ENCODE measurements at regions not wholly inside any gene's neighbourhood (a gene's known extent, or its start where the extent isn't known, plus 50 kb on each side); places are given as distances from the start of the nearest gene placed in this dataset.

DNA sequence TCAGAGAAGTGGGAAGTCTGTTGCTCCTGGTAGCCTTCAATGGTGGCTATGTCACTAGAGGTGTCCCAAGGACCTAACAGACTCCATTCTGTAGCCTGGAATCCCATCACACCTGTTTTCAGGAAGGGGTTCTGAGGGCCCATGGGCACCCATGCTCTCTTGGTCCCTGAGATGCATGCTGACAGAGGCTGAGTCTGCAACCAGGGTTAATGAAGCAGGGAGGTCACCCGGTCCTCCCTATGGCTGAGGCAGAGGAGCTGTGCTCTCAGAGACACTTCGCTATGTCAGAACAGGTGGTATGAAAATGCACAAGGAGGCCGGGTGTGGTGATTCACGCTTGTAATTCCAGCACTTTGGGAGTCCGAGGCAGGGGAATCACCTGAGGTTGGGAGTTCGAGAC is 452.1 kb downstream of the TCERG1L start:
- Histone ChIP-seq H3K9me2 (ENCODE audit: insufficient read depth, low read length) (no peaks in the 10 kb centered on the region), H3K4me2 (ENCODE audit: low read length) (no peak overlapping the region), H2AFZ (ENCODE audit: low read length) (no peak overlapping the region), H3K27ac (ENCODE audit: low read depth, low read length, poor library complexity, severe bottlenecking) (no peak overlapping the region), H4K20me1 (ENCODE audit: insufficient read depth, low read length) (no peaks in the 10 kb centered on the region), H3K4me3 (ENCODE audit: low read depth, low read length, poor library complexity, severe bottlenecking) (no peak overlapping the region), H3K36me3 (ENCODE audit: insufficient read depth, low read length) (no peaks in the 10 kb centered on the region), H3K9me3 (ENCODE audit: low read length) (no peaks in the 10 kb centered on the region; the same call in 1 of the 2 replicates), H3K4me1 (ENCODE audit: insufficient read depth, low read length, poor library complexity, severe bottlenecking) (no peaks in the 10 kb centered on the region), H3K79me2 (ENCODE audit: insufficient read depth, low read depth, low read length) (no peaks in the 10 kb centered on the region)
- POLR2A ChIA-PET, result no interaction called here
- no TSS peak for BruUV-seq (replicated peaks)
- intact Hi-C loops (cut with micrococcal nuclease; ENCODE audit: unreplicated experiment), result no loop called here
- DNase-seq (ENCODE audit: low spot score), result no peak
- TF ChIP-seq EZH2phosphoT487 (IDR thresholded peaks at IDR 0.05; ENCODE audit: borderline replicate concordance, low read depth, low read length) (no peak), CTCF (conservative IDR thresholded peaks at IDR 0.05; ENCODE audit: low read length) (no peak)
- CTCF ChIA-PET (ENCODE audit: unreplicated experiment), result no interaction called here

GRCh38 chr10:130862122-130862521 is 449.4 kb downstream of the TCERG1L start:
- no peak overlapping the region for H3K27ac ChIP-seq (ENCODE audit: low read depth, low read length, poor library complexity, severe bottlenecking)
- no TSS peak for BruUV-seq (replicated peaks)
- POLR2A ChIA-PET, result no interaction called here
- no peak overlapping the region for H2AFZ ChIP-seq (ENCODE audit: low read length)
- H3K4me1 ChIP-seq (ENCODE audit: insufficient read depth, low read length, poor library complexity, severe bottlenecking), result no peaks in the 10 kb centered on the region
- no peaks in the 10 kb centered on the region for H3K9me3 ChIP-seq (ENCODE audit: low read length)
- H3K79me2 ChIP-seq (ENCODE audit: insufficient read depth, low read depth, low read length), result no peaks in the 10 kb centered on the region
- CTCF ChIA-PET (ENCODE audit: unreplicated experiment), result no interaction called here
- H4K20me1 ChIP-seq (ENCODE audit: insufficient read depth, low read length), result no peaks in the 10 kb centered on the region
- TF ChIP-seq CTCF (conservative IDR thresholded peaks at IDR 0.05; ENCODE audit: low read length) (no peak), EZH2phosphoT487 (IDR thresholded peaks at IDR 0.05; ENCODE audit: borderline replicate concordance, low read depth, low read length) (no peak)
- H3K36me3 ChIP-seq (ENCODE audit: insufficient read depth, low read length), result no peaks in the 10 kb centered on the region
- no peak overlapping the region for H3K4me2 ChIP-seq (ENCODE audit: low read length)
- no peaks in the 10 kb centered on the region for H3K9me2 ChIP-seq (ENCODE audit: insufficient read depth, low read length)
- intact Hi-C loops (cut with micrococcal nuclease; ENCODE audit: unreplicated experiment), result no loop called here
- no peak for DNase-seq (ENCODE audit: low spot score)
- H3K4me3 ChIP-seq (ENCODE audit: low read depth, low read length, poor library complexity, severe bottlenecking), result no peak overlapping the region

- POLR2A ChIA-PET, result no interaction called here
- TF ChIP-seq EZH2phosphoT487 (IDR thresholded peaks at IDR 0.05; ENCODE audit: borderline replicate concordance, low read depth, low read length), result no peak
- no peak for TF ChIP-seq CTCF (conservative IDR thresholded peaks at IDR 0.05; ENCODE audit: low read length)
Measured at GRCh38 chr10:130862626-130863025, 448.9 kb downstream of the TCERG1L start.

More at GRCh38 chr10:130862626-130863025, 448.9 kb downstream of the TCERG1L start:
- Histone ChIP-seq H3K36me3 (ENCODE audit: insufficient read depth, low read length) (no peaks in the 10 kb centered on the region), H3K4me1 (ENCODE audit: insufficient read depth, low read length, poor library complexity, severe bottlenecking) (no peaks in the 10 kb centered on the region), H4K20me1 (ENCODE audit: insufficient read depth, low read length) (no peaks in the 10 kb centered on the region), H3K4me3 (ENCODE audit: low read depth, low read length, poor library complexity, severe bottlenecking) (no peak overlapping the region), H2AFZ (ENCODE audit: low read length) (no peak overlapping the region), H3K79me2 (ENCODE audit: insufficient read depth, low read depth, low read length) (no peaks in the 10 kb centered on the region), H3K4me2 (ENCODE audit: low read length) (no peak overlapping the region), H3K9me2 (ENCODE audit: insufficient read depth, low read length) (no peaks in the 10 kb centered on the region), H3K9me3 (ENCODE audit: low read length) (no peaks in the 10 kb centered on the region), H3K27ac (ENCODE audit: low read depth, low read length, poor library complexity, severe bottlenecking) (no peak overlapping the region)
- intact Hi-C loops (cut with micrococcal nuclease; ENCODE audit: unreplicated experiment), result no loop called here
- BruUV-seq (replicated peaks), result no TSS peak
- CTCF ChIA-PET (ENCODE audit: unreplicated experiment), result no interaction called here
- DNase-seq (ENCODE audit: low spot score), result no peak
